Heart right ventricle (tissue), 16 donors: ENCODE measurements at regions not wholly inside any gene's neighbourhood (a gene's known extent, or its start where the extent isn't known, plus 50 kb on each side); places are given as distances from the start of the nearest gene placed in this dataset.

Source experiments
- ATAC-seq, 8 donors: fragments of 200-7000 bp; cut with Tn5 transposase; one replicate each; pipeline ENCODE4 v1.9.1; 2020; ENCODE audit warnings: mild to moderate bottlenecking in 8 of 8, moderate library complexity in 8 of 8, moderate number of reproducible peaks in 1 of 8
- DNase-seq, 2 donors: peaks; one replicate each; pipeline ENCODE4 v3.0.0-alpha.2; 2020
- H3K27ac ChIP-seq, 10 donors: fragments of 200-600 bp; sonication (generic) in 2 of 10; one replicate each; pipeline versions ENCODE4 v1.5.0 to v1.8.0; 2020 to 2022; ENCODE audit warnings: mild to moderate bottlenecking in 3 of 10
- H3K27me3 ChIP-seq, 7 donors: fragments of 200-600 bp; one replicate each; pipeline ENCODE4 v1.8.0; 2021 to 2022; ENCODE audit warnings: mild to moderate bottlenecking in 2 of 7
- H3K36me3 ChIP-seq, 9 donors: fragments of 200-600 bp; sonication (generic) in 1 of 9; one replicate each; pipeline versions ENCODE4 v1.5.0 to v1.8.0; 2020 to 2022; ENCODE audit warnings: mild to moderate bottlenecking in 2 of 9
- H3K4me1 ChIP-seq, 9 donors: fragments of 200-600 bp; sonication (generic) in 1 of 9; one replicate each; pipeline versions ENCODE4 v1.5.0 to v1.8.0; 2020 to 2022; ENCODE audit warnings: mild to moderate bottlenecking in 4 of 9
- H3K4me3 ChIP-seq, 10 donors: fragments of 200-600 bp; sonication (generic) in 2 of 10; one replicate each; pipeline versions ENCODE4 v1.5.0 to v1.8.0; 2020 to 2022; ENCODE audit warnings: mild to moderate bottlenecking in 7 of 10, moderate library complexity in 2 of 10
- H3K9me3 ChIP-seq, 11 donors: fragments of 200-600 bp in 10 of 11; sonication (generic) in 2 of 11; one replicate each; pipeline versions ENCODE4 v1.5.0 to v1.8.0; 2013 to 2022; ENCODE audit warnings: mild to moderate bottlenecking in 2 of 11, control low read depth in 1 of 11, moderate library complexity in 1 of 11
- CTCF ChIP-seq, 9 donors: fragments of 200-600 bp; sonication (generic) in 2 of 9; IDR thresholded peaks; one replicate each; pipeline versions ENCODE4 v1.5.0 to v1.8.0; 2021 to 2022; ENCODE audit warnings: antibody characterized with exemption in 9 of 9, mild to moderate bottlenecking in 5 of 9, moderate library complexity in 1 of 9
- WGBS, 2 donors: extraction: QIAGEN DNeasy Blood & Tissue Kit; methylation state at CpG; one replicate each; pipeline ENCODE4 v1.1.7; 2013; ENCODE audit warnings: inconsistent platforms in 1 of 2; 5-methylcytosine and 5-hydroxymethylcytosine counted together
- intact Hi-C, 10 donors: fragments of 100-400 bp; cut with DNase I; formaldehyde crosslinking; loops; one replicate each; pipeline versions ENCODE4 v1.11.1 to v1.14.2; 2022
- donor health status: Arrhythmogenic right ventricular cardiomyopathy.
- donor health status: ischemic (EF 13 %, LVEDD 7.1; RV severe dilation, severe dysfunction).
- donor health status: healthy with polysubstance abuse.
- donor health status: DM: no; HTN: yes; CAD: no.
- donor health status: DM: no; HTN: no; CAD: no.
- donor health status: ischemic (EF 25% LVEDD 6.9; RV normal size, moderate dysfunction).
- donor health status: ischemic (EF 25% LVEDD 5.7; RV mildly dilated, moderate dysfunction).
- donor health status: healthy.
- donor health status: DM: yes; HTN: yes; CAD: no.
- donor health status: Ischemic cardiomyopathy.
- donor health status: ischemic (EF 35%, LVEDD 5.7; RV mildly dilated, moderate dysfunction).
- donor health status: nonischemic (EF 11% LVEDD 7.7; RV severe dilation, severe dysfunction).
- donor health status: DM: yes; HTN: yes; CAD: no.
- donor health status: PGD.
- donor health status: ischemic (EF 29% LVEDD 5.4; RV normal size, mild dysfunction).
- donor health status: nonischemic (EF 23%, LVEDD 6.1; RV moderate dilation, normal function).

GRCh38 chr11:91828901-91829300 lies 395.7 kb upstream of the FAT3 start:
- 89 to 96% methylated on average over 4 of the region's 4 CpGs for WGBS, 2 donors
- Histone ChIP-seq H3K27me3 (no peaks in the 10 kb centered on the region), H3K36me3 (no peaks in the 10 kb centered on the region), H3K27ac (no peak overlapping the region), H3K9me3 (peaks cover 0 to 20% (median 0%) of the 10 kb centered on the region in 11 donors), H3K4me1 (no peaks in the 10 kb centered on the region), H3K4me3 (no peak overlapping the region)
- ATAC-seq (no peak), DNase-seq (no peak)
- TF ChIP-seq CTCF (IDR thresholded peaks at IDR 0.05), result no peak
- intact Hi-C loops, result no loop called here

GRCh38 chr11:91825777-91826176 lies 398.8 kb upstream of the FAT3 start:
- WGBS, 2 donors, result 83 to 84% methylated on average over 2 of the region's 2 CpGs
- Histone ChIP-seq H3K27ac (no peak overlapping the region), H3K36me3 (no peaks in the 10 kb centered on the region), H3K27me3 (no peaks in the 10 kb centered on the region), H3K9me3 (peaks cover 0 to 16% (median 0%) of the 10 kb centered on the region in 11 donors), H3K4me3 (no peak overlapping the region), H3K4me1 (no peaks in the 10 kb centered on the region)
- intact Hi-C loops, result no loop called here
- no peak for DNase-seq
- no peak for ATAC-seq
- TF ChIP-seq CTCF (IDR thresholded peaks at IDR 0.05), result no peak

GRCh38 chr11:91823252-91823830 lies 401.3 kb upstream of the FAT3 start:
- WGBS, 2 donors, result 64 to 68% methylated on average over 1 of the region's 1 CpG
- Histone ChIP-seq H3K27me3 (no peaks in the 10 kb centered on the region), H3K9me3 (no peaks in the 10 kb centered on the region), H3K27ac (no peak overlapping the region), H3K36me3 (no peaks in the 10 kb centered on the region), H3K4me1 (no peaks in the 10 kb centered on the region), H3K4me3 (no peak overlapping the region)
- DNase-seq (no peak), ATAC-seq (no peak)
- intact Hi-C loops, result no loop called here
- TF ChIP-seq CTCF (IDR thresholded peaks at IDR 0.05), result no peak

- TF ChIP-seq CTCF (IDR thresholded peaks at IDR 0.05), result no peak
- Histone ChIP-seq H3K4me3 (no peak overlapping the region), H3K4me1 (no peaks in the 10 kb centered on the region), H3K27me3 (no peaks in the 10 kb centered on the region), H3K27ac (no peak overlapping the region), H3K9me3 (no peaks in the 10 kb centered on the region), H3K36me3 (no peaks in the 10 kb centered on the region)
- ATAC-seq, result no peak
- no peak for DNase-seq
- WGBS, 2 donors, result 92 to 93% methylated on average over 8 of the region's 8 CpGs
- intact Hi-C loops, result no loop called here
These were observed 401.8 kb upstream of the FAT3 start for GRCh38 chr11:91822805-91823204.
